ENCODE measurements at regions not wholly inside any gene's neighbourhood (a gene's known extent, or its start where the extent isn't known, plus 50 kb on each side); places are given as distances from the start of the nearest gene placed in this dataset.

- Histone ChIP-seq H3K4me2 (ENCODE audit: insufficient read depth, low read length) (no peak overlapping the region), H3K9me3 (ENCODE audit: low read depth, low read length) (peaks cover 3% of the 10 kb centered on the region), H3K79me2 (ENCODE audit: insufficient read depth, low read length) (no peaks in the 10 kb centered on the region), H3K4me1 (ENCODE audit: insufficient read depth, low read length) (no peaks in the 10 kb centered on the region), H2AFZ (ENCODE audit: low read length) (no peak overlapping the region), H3K36me3 (ENCODE audit: insufficient read depth, low read length) (no peaks in the 10 kb centered on the region), H3K27ac (ENCODE audit: low read depth, low read length) (no peak overlapping the region), H3K4me3 (ENCODE audit: insufficient read depth, low read length) (no peak overlapping the region), H4K20me1 (ENCODE audit: insufficient read depth, low read length) (no peaks in the 10 kb centered on the region), H3K27me3 (ENCODE audit: insufficient read depth, low read length) (no peaks in the 10 kb centered on the region)
- no peak for TF ChIP-seq CTCF (IDR thresholded peaks at IDR 0.05; ENCODE audit: extremely low read depth, low read depth, low read length)
- no peak for DNase-seq (ENCODE audit: insufficient read length, low spot score, missing footprints)
These were observed 555.5 kb upstream of the LRRTM4 start for GRCh38 chr2:78077633-78078032.

GRCh38 chr2:78082555-78082954, 560.4 kb upstream of the LRRTM4 start:
- no peak overlapping the region for H3K27ac ChIP-seq (ENCODE audit: low read depth, low read length)
- H3K4me3 ChIP-seq (ENCODE audit: insufficient read depth, low read length), result no peak overlapping the region
- H2AFZ ChIP-seq (ENCODE audit: low read length), result no peak overlapping the region

GRCh38 chr2:78093436-78093835, 571.3 kb upstream of the LRRTM4 start:
- Histone ChIP-seq H3K4me2 (ENCODE audit: insufficient read depth, low read length) (no peak overlapping the region), H3K27ac (ENCODE audit: low read depth, low read length) (no peak overlapping the region)

More at GRCh38 chr2:78082555-78082954, 560.4 kb upstream of the LRRTM4 start:
- Histone ChIP-seq H4K20me1 (ENCODE audit: insufficient read depth, low read length) (no peaks in the 10 kb centered on the region), H3K4me1 (ENCODE audit: insufficient read depth, low read length) (no peaks in the 10 kb centered on the region), H3K9me3 (ENCODE audit: low read depth, low read length) (no peaks in the 10 kb centered on the region), H3K36me3 (ENCODE audit: insufficient read depth, low read length) (no peaks in the 10 kb centered on the region), H3K79me2 (ENCODE audit: insufficient read depth, low read length) (no peaks in the 10 kb centered on the region), H3K27me3 (ENCODE audit: insufficient read depth, low read length) (no peaks in the 10 kb centered on the region), H3K4me2 (ENCODE audit: insufficient read depth, low read length) (no peak overlapping the region)
- no peak for TF ChIP-seq CTCF (IDR thresholded peaks at IDR 0.05; ENCODE audit: extremely low read depth, low read depth, low read length)
- no peak for DNase-seq (ENCODE audit: insufficient read length, low spot score, missing footprints)

GRCh38 chr2:78109272-78109671, 587.1 kb upstream of the LRRTM4 start:
- TF ChIP-seq CTCF (IDR thresholded peaks at IDR 0.05; ENCODE audit: extremely low read depth, low read depth, low read length), result no peak
- no peak overlapping the region for H2AFZ ChIP-seq (ENCODE audit: low read length)
- H3K4me1 ChIP-seq (ENCODE audit: insufficient read depth, low read length), result no peaks in the 10 kb centered on the region
- no peaks in the 10 kb centered on the region for H3K36me3 ChIP-seq (ENCODE audit: insufficient read depth, low read length)
- H3K9me3 ChIP-seq (ENCODE audit: low read depth, low read length), result peaks cover 2% of the 10 kb centered on the region
- no peak overlapping the region for H3K4me2 ChIP-seq (ENCODE audit: insufficient read depth, low read length)
- no peak overlapping the region for H3K4me3 ChIP-seq (ENCODE audit: insufficient read depth, low read length)
- no peaks in the 10 kb centered on the region for H4K20me1 ChIP-seq (ENCODE audit: insufficient read depth, low read length)
- H3K79me2 ChIP-seq (ENCODE audit: insufficient read depth, low read length), result no peaks in the 10 kb centered on the region
- no peak overlapping the region for H3K27ac ChIP-seq (ENCODE audit: low read depth, low read length)
- H3K27me3 ChIP-seq (ENCODE audit: insufficient read depth, low read length), result no peaks in the 10 kb centered on the region
- no peak for DNase-seq (ENCODE audit: insufficient read length, low spot score, missing footprints)

More at GRCh38 chr2:78093436-78093835, 571.3 kb upstream of the LRRTM4 start:
- Histone ChIP-seq H3K27me3 (ENCODE audit: insufficient read depth, low read length) (no peaks in the 10 kb centered on the region), H2AFZ (ENCODE audit: low read length) (no peak overlapping the region), H3K4me3 (ENCODE audit: insufficient read depth, low read length) (no peak overlapping the region), H3K36me3 (ENCODE audit: insufficient read depth, low read length) (no peaks in the 10 kb centered on the region), H3K9me3 (ENCODE audit: low read depth, low read length) (no peaks in the 10 kb centered on the region), H4K20me1 (ENCODE audit: insufficient read depth, low read length) (no peaks in the 10 kb centered on the region), H3K4me1 (ENCODE audit: insufficient read depth, low read length) (no peaks in the 10 kb centered on the region), H3K79me2 (ENCODE audit: insufficient read depth, low read length) (no peaks in the 10 kb centered on the region)
- DNase-seq (ENCODE audit: insufficient read length, low spot score, missing footprints), result no peak
- TF ChIP-seq CTCF (IDR thresholded peaks at IDR 0.05; ENCODE audit: extremely low read depth, low read depth, low read length), result no peak
